A549 (cell line): ENCODE measurements at regions not wholly inside any gene's neighbourhood (a gene's known extent, or its start where the extent isn't known, plus 50 kb on each side); places are given as distances from the start of the nearest gene placed in this dataset.

Experiments used
- ATAC-seq, 2 experiments: fragments of 200-7000 bp in 1 of 2; fragments of >200 bp in 1 of 2; cut with Nextera tagmentation in 1 of 2; cut with Tn5 transposase in 1 of 2; 3 replicates each; pipeline versions ENCODE4 v1.8.0 to v1.9.1; 2018 to 2020; ENCODE audit warnings: mild to moderate bottlenecking in 1 of 2, moderate library complexity in 1 of 2
- CTCF ChIA-PET: fragments of 300-600 bp; sonication (Branson Sonifier 250); formaldehyde crosslinking; extraction: SDS; loops from one replicate; lab custom pipeline; 2021; ENCODE audit warnings: antibody characterized with exemption, inconsistent platforms; lab: Yijun Ruan, JAX
- POLR2A ChIA-PET: fragments of 350-600 bp; formaldehyde crosslinking; extraction: SDS; loops from one replicate; lab custom pipeline; 2021; ENCODE audit warnings: antibody characterized with exemption, inconsistent platforms; lab: Yijun Ruan, JAX
- DNase-seq, 2 experiments: peaks; one replicate each; pipeline versions ENCODE4 v3.0.0 to v3.0.0-alpha.2; 2011 to 2016; ENCODE audit warnings: low read depth in 1 of 2, low spot score in 1 of 2
- FAIRE-seq: peaks from 2 replicates; lab custom pipeline; 2011; peaks lifted over from hg19 to GRCh38; lab: Jason Lieb, UNC
- H3K27ac ChIP-seq, 2 experiments: fragments of >200 bp; sonication (Bioruptor Twin); formaldehyde crosslinking; 3 replicates each; pipeline ENCODE4 v1.5.1; 2016 to 2017
- H3K4me1 ChIP-seq: fragments of >200 bp; sonication (Bioruptor Twin); formaldehyde crosslinking; 3 replicates; pipeline ENCODE4 v1.6.1; 2016
- H3K4me2 ChIP-seq: fragments of >200 bp; sonication (Bioruptor Twin); formaldehyde crosslinking; 3 replicates; pipeline ENCODE4 v1.6.1; 2016
- H3K4me3 ChIP-seq: fragments of >200 bp; sonication (Bioruptor Twin); formaldehyde crosslinking; 3 replicates; pipeline ENCODE4 v1.5.1; 2016
- H3K9me3 ChIP-seq: fragments of >200 bp; sonication (Bioruptor Twin); formaldehyde crosslinking; 3 replicates; pipeline ENCODE4 v1.6.1; 2016
- BHLHE40 ChIP-seq: IDR thresholded peaks from 2 replicates; pipeline ENCODE4 v1.6.1; 2012; ENCODE audit warnings: low read depth, low read length, inconsistent platforms
- CBX2 ChIP-seq: fragments of 200-600 bp; sonication (generic); IDR thresholded peaks from 2 replicates; pipeline ENCODE4 v1.6.1; 2016; ENCODE audit warnings: low read depth, mild to moderate bottlenecking, borderline replicate concordance
- CEBPB ChIP-seq, 2 experiments: fragments of >200 bp in 1 of 2; sonication (Bioruptor Twin) in 1 of 2; formaldehyde crosslinking in 1 of 2; IDR thresholded peaks; 2 replicates each; pipeline ENCODE4 v1.6.1; 2012 to 2016
- E2F6 ChIP-seq: IDR thresholded peaks from 2 replicates; pipeline ENCODE4 v1.6.1; 2012; ENCODE audit warnings: low read depth, borderline replicate concordance
- EHMT2 ChIP-seq: fragments of 200-600 bp; sonication (generic); IDR thresholded peaks from 2 replicates; pipeline ENCODE4 v1.6.1; 2016; ENCODE audit warnings: antibody characterized with exemption, low read depth, mild to moderate bottlenecking, moderate library complexity
- ELK1 ChIP-seq: fragments of 150-350 bp; IDR thresholded peaks from 2 replicates; pipeline ENCODE4 v1.6.1; 2014; ENCODE audit warnings: low read depth, mild to moderate bottlenecking, low read length
- ESRRA ChIP-seq: fragments of 150-350 bp; IDR thresholded peaks from 2 replicates; pipeline ENCODE4 v1.6.1; 2014; ENCODE audit warnings: mild to moderate bottlenecking, low read length, borderline replicate concordance
- HEYL ChIP-seq: fragments of 250-450 bp; sonication (Bioruptor Pico); IDR thresholded peaks from 2 replicates; pipeline ENCODE4 v1.8.0; 2021; ENCODE audit warnings: mild to moderate bottlenecking, moderate library complexity
- HOXA7 ChIP-seq: fragments of 250-450 bp; sonication (Bioruptor Pico); IDR thresholded peaks from 2 replicates; pipeline ENCODE4 v1.5.0; 2020; ENCODE audit warnings: mild to moderate bottlenecking, moderate library complexity
- HOXB13 ChIP-seq: fragments of 250-450 bp; sonication (Bioruptor Pico); IDR thresholded peaks from 2 replicates; pipeline ENCODE4 v1.5.0; 2020; ENCODE audit warnings: low read depth, mild to moderate bottlenecking, moderate library complexity
- KDM1A ChIP-seq: fragments of 200-600 bp; sonication (generic); IDR thresholded peaks from 2 replicates; pipeline ENCODE4 v1.6.1; 2016; ENCODE audit warnings: low read depth, mild to moderate bottlenecking
- KDM5A ChIP-seq: fragments of 200-600 bp; sonication (generic); IDR thresholded peaks from 2 replicates; pipeline ENCODE4 v1.6.1; 2016; ENCODE audit warnings: antibody characterized with exemption, mild to moderate bottlenecking
- NFE2L2 ChIP-seq: fragments of 150-350 bp; conservative IDR thresholded peaks from 2 replicates; pipeline ENCODE4 v1.6.1; 2014; ENCODE audit warnings: low read length
- NPAS2 ChIP-seq: fragments of 250-450 bp; sonication (Bioruptor Pico); IDR thresholded peaks from 2 replicates; pipeline ENCODE4 v1.8.0; 2022; ENCODE audit warnings: mild to moderate bottlenecking, moderate library complexity, borderline replicate concordance
- NR3C1 ChIP-seq: fragments of >200 bp; sonication (Bioruptor Twin); formaldehyde crosslinking; IDR thresholded peaks from 3 replicates; pipeline ENCODE4 v1.6.1; 2017
- PHF8 ChIP-seq: fragments of 200-600 bp; sonication (generic); IDR thresholded peaks from 2 replicates; pipeline ENCODE4 v1.6.1; 2016; ENCODE audit warnings: low read depth, mild to moderate bottlenecking, antibody characterized with exemption, moderate library complexity, borderline replicate concordance
- RFX5 ChIP-seq: fragments of 450-650 bp; IDR thresholded peaks from 2 replicates; pipeline ENCODE4 v1.7.1; 2014; ENCODE audit warnings: antibody characterized with exemption, mild to moderate bottlenecking, moderate library complexity
- RNF2 ChIP-seq: fragments of 200-600 bp; sonication (generic); IDR thresholded peaks from 2 replicates; pipeline ENCODE4 v1.6.1; 2016; ENCODE audit warnings: low read depth, mild to moderate bottlenecking, antibody characterized with exemption, moderate library complexity, borderline replicate concordance
- ZC3H11A ChIP-seq: fragments of 450-650 bp; IDR thresholded peaks from 2 replicates; pipeline ENCODE4 v1.6.1; 2014; ENCODE audit warnings: antibody characterized with exemption, mild to moderate bottlenecking
- ZFP36 ChIP-seq: fragments of 450-650 bp; IDR thresholded peaks from 2 replicates; pipeline ENCODE4 v1.6.1; 2014; ENCODE audit warnings: borderline replicate concordance; ENCODE audit not compliant: partially characterized antibody
- WGBS: methylation state at CpG from one replicate; pipeline ENCODE4 v1.1.6; 2017; ENCODE audit errors: missing lambda C conversion rate; 5-methylcytosine and 5-hydroxymethylcytosine counted together
- TF ChIP-seq, protein P1 (sequence below): fragments of 450-650 bp; IDR thresholded peaks from 2 replicates; pipeline ENCODE4 v1.6.1; 2014; ENCODE audit warnings: antibody characterized with exemption
- TF ChIP-seq, protein P2 (sequence below): fragments of >200 bp; sonication (Bioruptor Twin); formaldehyde crosslinking; IDR thresholded peaks from 3 replicates; pipeline ENCODE4 v1.5.1; 2016

GRCh38 chr5:63049935-63050334, 471.3 kb downstream of the LRRC70 start:
- 12% methylated on average over 1 of the region's 1 CpG for WGBS
- POLR2A ChIA-PET = no interaction called here
- Histone ChIP-seq H3K4me2 (no peak overlapping the region), H3K27ac (no peak overlapping the region), H3K4me1 (peaks cover 10% of the 10 kb centered on the region), H3K4me3 (no peak overlapping the region), H3K9me3 (no peaks in the 10 kb centered on the region)
- TF ChIP-seq RNF2 (no peak), ZFP36 (no peak), KDM5A (no peak), EHMT2 (no peak), KDM1A (no peak), PHF8 (no peak), ESRRA (no peak), NPAS2 (no peak), BHLHE40 (no peak), E2F6 (no peak), HEYL (CRISPR knock-in tag) (no peak), NFE2L2 (no peak), HOXA7 (CRISPR knock-in tag) (no peak), ELK1 (no peak), HOXB13 (CRISPR knock-in tag) (no peak), ZC3H11A (no peak), CBX2 (no peak)
- TF ChIP-seq, protein P1, sequence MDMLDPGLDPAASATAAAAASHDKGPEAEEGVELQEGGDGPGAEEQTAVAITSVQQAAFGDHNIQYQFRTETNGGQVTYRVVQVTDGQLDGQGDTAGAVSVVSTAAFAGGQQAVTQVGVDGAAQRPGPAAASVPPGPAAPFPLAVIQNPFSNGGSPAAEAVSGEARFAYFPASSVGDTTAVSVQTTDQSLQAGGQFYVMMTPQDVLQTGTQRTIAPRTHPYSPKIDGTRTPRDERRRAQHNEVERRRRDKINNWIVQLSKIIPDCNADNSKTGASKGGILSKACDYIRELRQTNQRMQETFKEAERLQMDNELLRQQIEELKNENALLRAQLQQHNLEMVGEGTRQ = no peak
- TF ChIP-seq, protein P2, sequence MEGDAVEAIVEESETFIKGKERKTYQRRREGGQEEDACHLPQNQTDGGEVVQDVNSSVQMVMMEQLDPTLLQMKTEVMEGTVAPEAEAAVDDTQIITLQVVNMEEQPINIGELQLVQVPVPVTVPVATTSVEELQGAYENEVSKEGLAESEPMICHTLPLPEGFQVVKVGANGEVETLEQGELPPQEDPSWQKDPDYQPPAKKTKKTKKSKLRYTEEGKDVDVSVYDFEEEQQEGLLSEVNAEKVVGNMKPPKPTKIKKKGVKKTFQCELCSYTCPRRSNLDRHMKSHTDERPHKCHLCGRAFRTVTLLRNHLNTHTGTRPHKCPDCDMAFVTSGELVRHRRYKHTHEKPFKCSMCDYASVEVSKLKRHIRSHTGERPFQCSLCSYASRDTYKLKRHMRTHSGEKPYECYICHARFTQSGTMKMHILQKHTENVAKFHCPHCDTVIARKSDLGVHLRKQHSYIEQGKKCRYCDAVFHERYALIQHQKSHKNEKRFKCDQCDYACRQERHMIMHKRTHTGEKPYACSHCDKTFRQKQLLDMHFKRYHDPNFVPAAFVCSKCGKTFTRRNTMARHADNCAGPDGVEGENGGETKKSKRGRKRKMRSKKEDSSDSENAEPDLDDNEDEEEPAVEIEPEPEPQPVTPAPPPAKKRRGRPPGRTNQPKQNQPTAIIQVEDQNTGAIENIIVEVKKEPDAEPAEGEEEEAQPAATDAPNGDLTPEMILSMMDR = no peak
- no peak for DNase-seq
- FAIRE-seq = no peak
- ATAC-seq = no peak
- CTCF ChIA-PET = no interaction called here

DNA sequence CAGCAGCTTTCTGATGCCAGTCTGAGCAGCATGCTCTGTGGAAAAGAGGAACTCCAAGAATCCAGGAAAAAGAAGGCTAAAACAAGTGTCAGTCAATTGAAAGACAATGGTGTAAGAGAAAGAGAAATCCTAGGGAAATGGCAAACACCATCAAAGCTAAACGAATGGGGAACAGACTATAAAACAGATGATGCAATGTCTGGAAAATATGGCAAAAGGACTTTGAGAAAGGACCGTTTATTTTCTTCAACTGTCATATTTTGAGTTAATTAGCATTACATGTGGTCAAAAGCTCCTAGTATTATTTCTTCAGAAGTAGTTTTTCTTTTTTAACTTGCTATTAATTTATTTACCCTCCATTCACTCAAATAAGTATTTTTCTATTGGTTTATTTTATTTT, 465.2 kb downstream of the LRRC70 start:
- no peak for ATAC-seq
- 1% methylated on average over 2 of the region's 2 CpGs for WGBS
- DNase-seq = no peak
- no peak overlapping the region for H3K27ac ChIP-seq
- H3K4me1 ChIP-seq = no peaks in the 10 kb centered on the region
- no peaks in the 10 kb centered on the region for H3K9me3 ChIP-seq
- TF ChIP-seq HOXA7 (CRISPR knock-in tag) (no peak), RFX5 (no peak), NPAS2 (no peak), ESRRA (no peak), CEBPB (IDR thresholded peaks at IDR 0.05) (no peak)
- ChIA-PET POLR2A (no interaction called here), CTCF (no interaction called here)
- FAIRE-seq = no peak
- H3K4me2 ChIP-seq = no peak overlapping the region
- H3K4me3 ChIP-seq = no peak overlapping the region

- peak; percentile 87 for TF ChIP-seq ZFP36
- TF ChIP-seq NR3C1 = no peak
- H3K4me1 ChIP-seq = no peaks in the 10 kb centered on the region
- DNase-seq (no peak), ATAC-seq (no peak), FAIRE-seq (no peak)
- CTCF ChIA-PET = no interaction called here
- no peak overlapping the region for H3K4me3 ChIP-seq
- no peak overlapping the region for H3K4me2 ChIP-seq
- no peak overlapping the region for H3K27ac ChIP-seq
- WGBS = 6% methylated on average over 2 of the region's 2 CpGs
- POLR2A ChIA-PET = no interaction called here
- H3K9me3 ChIP-seq = peaks cover 10% of the 10 kb centered on the region; the same call in 2 of the 3 replicates
Observed at GRCh38 chr5:63032343-63032742, 453.7 kb downstream of the LRRC70 start.
